H1 (cell line): ENCODE measurements at regions not wholly inside any gene's neighbourhood (a gene's known extent, or its start where the extent isn't known, plus 50 kb on each side); places are given as distances from the start of the nearest gene placed in this dataset.

ENCODE experiments used
- CTCF ChIA-PET: fragments of 300-600 bp; sonication (Branson Sonifier 250); formaldehyde crosslinking; loops from one replicate; lab custom pipeline; 2021; ENCODE audit not compliant: partially characterized antibody; lab: Charles Lee
- POLR2A ChIA-PET: fragments of 300-600 bp; sonication (Branson Sonifier 250); formaldehyde crosslinking; loops from one replicate; lab custom pipeline; 2021; ENCODE audit warnings: inconsistent platforms; ENCODE audit not compliant: partially characterized antibody; lab: Charles Lee
- DNase-seq, 2 experiments: peaks; one replicate each; pipeline versions ENCODE4 v3.0.0 to v3.0.0-alpha.2; 2010 to 2022; ENCODE audit warnings: low spot score in 2 of 2, low read depth in 1 of 2, mixed read lengths in 1 of 2
- FAIRE-seq: peaks from 2 replicates; lab custom pipeline; 2011; peaks lifted over from hg19 to GRCh38; lab: Jason Lieb, UNC
- H2AFZ ChIP-seq: 2 replicates; pipeline ENCODE4 v1.8.1; 2012; ENCODE audit warnings: low read length, inconsistent platforms
- H2AK5ac ChIP-seq: 2 replicates; pipeline ENCODE4 v1.6.1; 2013; ENCODE audit warnings: low read depth, low read length
- H2BK120ac ChIP-seq: replicated peaks from 2 replicates; pipeline ENCODE3; 2013; ENCODE audit warnings: low read depth, low read length, inconsistent platforms
- H2BK12ac ChIP-seq: 2 replicates; pipeline ENCODE4 v1.6.1; 2013; ENCODE audit warnings: low read depth, low read length
- H2BK15ac ChIP-seq: 2 replicates; pipeline ENCODE4 v1.6.1; 2013; ENCODE audit warnings: low read length
- H2BK20ac ChIP-seq: 2 replicates; pipeline ENCODE4 v1.6.1; 2013; ENCODE audit warnings: low read length
- H2BK5ac ChIP-seq: 2 replicates; pipeline ENCODE4 v1.6.1; 2013; ENCODE audit warnings: low read depth, low read length
- H3K14ac ChIP-seq: 2 replicates; pipeline ENCODE4 v1.6.1; 2013; ENCODE audit warnings: inconsistent platforms; ENCODE audit not compliant: insufficient read length
- H3K18ac ChIP-seq: 2 replicates; pipeline ENCODE4 v1.6.1; 2013; ENCODE audit warnings: low read length; ENCODE audit errors: extremely low read depth
- H3K23ac ChIP-seq: 2 replicates; pipeline ENCODE4 v1.6.1; 2013; ENCODE audit warnings: inconsistent platforms; ENCODE audit not compliant: insufficient read length
- H3K23me2 ChIP-seq: 2 replicates; pipeline ENCODE4 v1.6.1; 2013; ENCODE audit warnings: low read depth, low read length
- H3K27ac ChIP-seq: 2 replicates; pipeline ENCODE4 v1.6.1; 2011; ENCODE audit warnings: low read depth, low read length, inconsistent platforms
- H3K27me3 ChIP-seq, 4 experiments: replicated peaks in 1 of 4; 1 replicate in 1 of 4; 2 replicates in 3 of 4; pipeline versions ENCODE4 v1.6.1 to v1.8.1; 2011 to 2013; ENCODE audit warnings: low read length in 3 of 4, mild to moderate bottlenecking in 3 of 4, inconsistent platforms in 2 of 4, mixed read lengths in 2 of 4, moderate library complexity in 1 of 4; ENCODE audit not compliant: control insufficient read depth in 3 of 4, insufficient read depth in 3 of 4; ENCODE audit errors: extremely low read depth in 1 of 4
- H3K36me3 ChIP-seq, 4 experiments: 2 replicates each; pipeline versions ENCODE4 v1.6.1 to v1.8.1; 2011 to 2013; ENCODE audit warnings: mild to moderate bottlenecking in 4 of 4, low read length in 3 of 4, moderate library complexity in 2 of 4, control low read depth in 1 of 4, inconsistent platforms in 1 of 4; ENCODE audit not compliant: insufficient read depth in 4 of 4, control insufficient read depth in 2 of 4
- H3K4ac ChIP-seq: replicated peaks from 2 replicates; pipeline ENCODE3; 2013; ENCODE audit warnings: low read length, low read depth, mixed read lengths, inconsistent platforms; ENCODE audit not compliant: insufficient read length
- H3K4me1 ChIP-seq, 4 experiments: replicated peaks in 1 of 4; 1 replicate in 1 of 4; 2 replicates in 3 of 4; pipeline versions ENCODE4 v1.6.1 to v1.8.1; 2011 to 2013; ENCODE audit warnings: low read length in 3 of 4, inconsistent platforms in 2 of 4, mixed read lengths in 1 of 4; ENCODE audit not compliant: insufficient read depth in 4 of 4, control insufficient read depth in 3 of 4
- H3K4me2 ChIP-seq, 2 experiments: 2 replicates each; pipeline versions ENCODE4 v1.6.1 to v1.8.1; 2011 to 2013; ENCODE audit warnings: low read depth in 2 of 2, low read length in 2 of 2, control low read depth in 1 of 2, inconsistent platforms in 1 of 2, mild to moderate bottlenecking in 1 of 2; ENCODE audit not compliant: insufficient read depth in 1 of 2
- H3K4me3 ChIP-seq, 4 experiments: fragments of 200-600, 300-600 bp in 1 of 4; sonication (generic), shearing (Covaris generic), sonication (Bioruptor Twin) in 1 of 4; 2 replicates each; pipeline versions ENCODE4 v1.5.1 to v1.8.1; 2011 to 2016; ENCODE audit warnings: low read length in 4 of 4, low read depth in 3 of 4, control low read depth in 2 of 4, inconsistent platforms in 2 of 4, mild to moderate bottlenecking in 2 of 4, mixed read lengths in 1 of 4, moderate library complexity in 1 of 4; ENCODE audit not compliant: insufficient read depth in 2 of 4; ENCODE audit errors: extremely low read depth in 1 of 4
- H3K56ac ChIP-seq: replicated peaks from 2 replicates; pipeline ENCODE3; 2013; ENCODE audit warnings: low read depth, mild to moderate bottlenecking, mixed read lengths, low read length, inconsistent platforms; ENCODE audit not compliant: insufficient read length
- H3K79me1 ChIP-seq: 2 replicates; pipeline ENCODE4 v1.6.1; 2013; ENCODE audit warnings: low read depth, low read length, control low read depth
- H3K79me2 ChIP-seq, 2 experiments: 2 replicates each; pipeline versions ENCODE4 v1.6.1 to v1.8.1; 2012 to 2013; ENCODE audit warnings: low read length in 2 of 2, mild to moderate bottlenecking in 2 of 2, inconsistent platforms in 1 of 2; ENCODE audit not compliant: insufficient read depth in 2 of 2, control insufficient read depth in 1 of 2
- H3K9ac ChIP-seq, 4 experiments: replicated peaks in 1 of 4; 1 replicate in 1 of 4; 2 replicates in 3 of 4; pipeline versions ENCODE4 v1.6.1 to v1.8.1; 2011 to 2013; ENCODE audit warnings: low read depth in 3 of 4, low read length in 3 of 4, control low read depth in 2 of 4, mild to moderate bottlenecking in 2 of 4, moderate library complexity in 2 of 4, inconsistent platforms in 1 of 4; ENCODE audit errors: extremely low read depth in 1 of 4
- H3K9me3 ChIP-seq, 2 experiments: 2 replicates each; pipeline versions ENCODE4 v1.6.1 to v1.8.1; 2012 to 2013; ENCODE audit warnings: mild to moderate bottlenecking in 2 of 2, moderate library complexity in 2 of 2, control low read depth in 1 of 2, inconsistent platforms in 1 of 2, low read depth in 1 of 2, low read length in 1 of 2, mixed read lengths in 1 of 2; ENCODE audit not compliant: insufficient read depth in 2 of 2
- H4K20me1 ChIP-seq, 2 experiments: replicated peaks in 1 of 2; 2 replicates each; pipeline versions ENCODE3 to v1.8.1; 2011 to 2013; ENCODE audit warnings: inconsistent platforms in 2 of 2, low read length in 2 of 2, mild to moderate bottlenecking in 1 of 2; ENCODE audit not compliant: insufficient read depth in 2 of 2, control insufficient read depth in 1 of 2
- H4K5ac ChIP-seq: 2 replicates; pipeline ENCODE4 v1.6.1; 2013; ENCODE audit warnings: low read length, low read depth, mixed read lengths, inconsistent platforms; ENCODE audit not compliant: insufficient read length
- H4K8ac ChIP-seq: 2 replicates; pipeline ENCODE4 v1.8.0; 2013; ENCODE audit warnings: mild to moderate bottlenecking, moderate library complexity, low read length, inconsistent platforms; ENCODE audit not compliant: insufficient read depth; ENCODE audit errors: extremely low read depth
- H4K91ac ChIP-seq: replicated peaks from 2 replicates; pipeline ENCODE3; 2013; ENCODE audit warnings: low read length, mixed read lengths, inconsistent platforms; ENCODE audit not compliant: insufficient read length
- EP300 ChIP-seq, 2 experiments: IDR thresholded peaks; 1 replicate in 1 of 2; 2 replicates in 1 of 2; pipeline ENCODE4 v1.6.1; 2011 to 2012; ENCODE audit warnings: low read depth in 2 of 2, low read length in 2 of 2, mild to moderate bottlenecking in 2 of 2, borderline replicate concordance in 1 of 2, inconsistent platforms in 1 of 2, moderate library complexity in 1 of 2
- SRF ChIP-seq: IDR thresholded peaks from 2 replicates; pipeline ENCODE4 v1.6.1; 2011; ENCODE audit warnings: mild to moderate bottlenecking, low read depth, low read length, moderate library complexity
- TCF12 ChIP-seq: IDR thresholded peaks from 2 replicates; pipeline ENCODE4 v1.6.1; 2011; ENCODE audit warnings: low read depth, mild to moderate bottlenecking, low read length
- WGBS, 2 experiments: shearing (Covaris generic) in 1 of 2; methylation state at CpG; one replicate each; pipeline versions ENCODE4 v1.1.6 to v1.1.7; 2013 to 2015; ENCODE audit warnings: low lambda C conversion rate in 2 of 2, mixed read lengths in 2 of 2, inconsistent platforms in 1 of 2, low coverage in 1 of 2, missing lambda C conversion rate in 1 of 2; ENCODE audit not compliant: insufficient replicate concordance in 2 of 2, insufficient coverage in 1 of 2, insufficient read length in 1 of 2; ENCODE audit errors: extremely low coverage in 1 of 2, missing lambda C conversion rate in 1 of 2; 5-methylcytosine and 5-hydroxymethylcytosine counted together

GRCh38 chr18:77635451-77635850 is 385.8 kb downstream of the GALR1 start:
- no peak overlapping the region for H2AFZ ChIP-seq
- no peak overlapping the region for H2BK12ac ChIP-seq
- H3K18ac ChIP-seq: no peak overlapping the region
- H4K5ac ChIP-seq: no peak overlapping the region
- H2BK15ac ChIP-seq: no peak overlapping the region
- no peaks in the 10 kb centered on the region for H4K20me1 ChIP-seq
- H3K9ac ChIP-seq: no peak overlapping the region
- no peak overlapping the region for H3K14ac ChIP-seq
- H3K36me3 ChIP-seq: no peaks in the 10 kb centered on the region
- DNase-seq (no peak), FAIRE-seq (no peak)
- no peak overlapping the region for H4K8ac ChIP-seq
- H3K23me2 ChIP-seq: no peaks in the 10 kb centered on the region
- 86% methylated on average over 6 of the region's 9 CpGs; no CpG with 5 or more reads in 1 of the 2 experiments for WGBS, 2 experiments
- ChIA-PET CTCF (interaction anchor here (1.2 kb wide), 1 partner anchor 20 kb away, joined by 3 read pairs; no protein-coding TSS in a partner anchor), POLR2A (no interaction called here)
- no peak overlapping the region for H2AK5ac ChIP-seq
- no peak overlapping the region for H3K56ac ChIP-seq
- no peak overlapping the region for H2BK5ac ChIP-seq
- no peak overlapping the region for H3K27ac ChIP-seq
- TF ChIP-seq SRF: no peak
- TF ChIP-seq EP300 (IDR thresholded peaks at IDR 0.05; ENCODE audit: borderline replicate concordance in 1 of 2, low read depth in 2 of 2, low read length in 2 of 2): no peak
- no peak for TF ChIP-seq TCF12
- no peak overlapping the region for H4K91ac ChIP-seq
- no peaks in the 10 kb centered on the region for H3K4me1 ChIP-seq
- no peaks in the 10 kb centered on the region for H3K79me1 ChIP-seq
- no peak overlapping the region for H3K4me2 ChIP-seq
- H2BK20ac ChIP-seq: no peak overlapping the region
- no peak overlapping the region for H3K23ac ChIP-seq
- H3K9me3 ChIP-seq: peaks cover 4 to 11% of the 10 kb centered on the region in 2 experiments; a peak in 3 of 4 replicates
- no peak overlapping the region for H2BK120ac ChIP-seq
- no peak overlapping the region for H3K4ac ChIP-seq
- no peak overlapping the region for H3K4me3 ChIP-seq
- H3K79me2 ChIP-seq: no peaks in the 10 kb centered on the region
- H3K27me3 ChIP-seq: no peaks in the 10 kb centered on the region
